ENCODE measurements at regions not wholly inside any gene's neighbourhood (a gene's known extent, or its start where the extent isn't known, plus 50 kb on each side); places are given as distances from the start of the nearest gene placed in this dataset.

- no peak for DNase-seq (ENCODE audit: low read depth)
- H3K4me3 ChIP-seq (ENCODE audit: low read depth, low read length) = no peak overlapping the region
- TF ChIP-seq, protein P1, sequence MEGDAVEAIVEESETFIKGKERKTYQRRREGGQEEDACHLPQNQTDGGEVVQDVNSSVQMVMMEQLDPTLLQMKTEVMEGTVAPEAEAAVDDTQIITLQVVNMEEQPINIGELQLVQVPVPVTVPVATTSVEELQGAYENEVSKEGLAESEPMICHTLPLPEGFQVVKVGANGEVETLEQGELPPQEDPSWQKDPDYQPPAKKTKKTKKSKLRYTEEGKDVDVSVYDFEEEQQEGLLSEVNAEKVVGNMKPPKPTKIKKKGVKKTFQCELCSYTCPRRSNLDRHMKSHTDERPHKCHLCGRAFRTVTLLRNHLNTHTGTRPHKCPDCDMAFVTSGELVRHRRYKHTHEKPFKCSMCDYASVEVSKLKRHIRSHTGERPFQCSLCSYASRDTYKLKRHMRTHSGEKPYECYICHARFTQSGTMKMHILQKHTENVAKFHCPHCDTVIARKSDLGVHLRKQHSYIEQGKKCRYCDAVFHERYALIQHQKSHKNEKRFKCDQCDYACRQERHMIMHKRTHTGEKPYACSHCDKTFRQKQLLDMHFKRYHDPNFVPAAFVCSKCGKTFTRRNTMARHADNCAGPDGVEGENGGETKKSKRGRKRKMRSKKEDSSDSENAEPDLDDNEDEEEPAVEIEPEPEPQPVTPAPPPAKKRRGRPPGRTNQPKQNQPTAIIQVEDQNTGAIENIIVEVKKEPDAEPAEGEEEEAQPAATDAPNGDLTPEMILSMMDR (conservative IDR thresholded peaks at IDR 0.05; ENCODE audit: low read depth, low read length) = no peak
These were observed 113.6 kb downstream of the HDGFL1 start for GRCh38 chr6:22682979-22683378.

DNA sequence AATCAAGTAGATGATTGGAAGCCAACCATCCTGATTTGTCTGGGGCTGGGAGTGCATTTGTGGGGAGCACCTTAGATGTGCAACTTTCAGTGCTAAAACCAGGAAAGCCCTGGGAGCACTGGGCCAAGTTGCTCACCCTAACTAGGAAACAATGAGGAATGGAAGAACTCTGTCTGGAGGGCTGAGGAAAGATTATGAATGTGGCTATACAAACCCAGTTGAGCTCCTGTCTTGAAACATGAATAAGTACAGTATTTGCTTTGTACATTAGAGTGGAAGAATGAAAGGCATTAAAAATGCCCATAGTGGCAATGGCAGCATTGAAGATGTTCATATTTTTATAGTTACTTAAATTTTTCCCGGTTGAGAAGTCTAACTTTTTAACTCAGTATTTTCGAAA is 121.1 kb downstream of the HDGFL1 start:
- TF ChIP-seq, protein P1 (conservative IDR thresholded peaks at IDR 0.05; ENCODE audit: low read depth, low read length) = no peak
- no peak for DNase-seq (ENCODE audit: low read depth)
- H3K4me3 ChIP-seq (ENCODE audit: low read depth, low read length) = no peak overlapping the region

DNA sequence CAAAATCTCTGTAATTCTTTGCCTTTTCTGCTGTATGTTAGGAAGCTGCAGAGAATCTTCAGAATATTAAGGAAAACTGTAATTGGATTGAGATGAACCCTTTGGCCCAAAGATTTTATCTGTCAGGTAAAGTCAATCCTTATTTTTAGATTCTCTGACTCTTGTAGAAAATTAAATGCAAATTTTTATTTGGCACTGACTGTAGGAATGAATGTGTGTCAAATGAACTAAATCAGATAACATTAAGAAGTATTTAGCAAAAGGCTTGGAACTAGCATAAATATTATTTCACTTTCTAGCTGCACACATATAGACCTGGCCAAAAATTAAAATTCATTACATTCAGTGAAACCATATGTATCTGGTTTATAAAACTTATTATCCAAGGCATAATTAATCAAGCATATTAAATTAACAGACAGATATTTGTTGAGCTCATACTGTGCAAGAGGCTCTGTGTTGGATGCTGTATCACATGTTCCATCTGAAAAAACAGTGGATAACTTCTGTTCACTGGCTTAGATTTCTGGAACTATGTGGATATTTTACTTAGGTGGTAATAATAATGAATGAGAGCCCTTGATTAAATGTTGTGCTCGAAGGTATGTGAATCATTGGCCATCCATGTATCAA is 124.8 kb downstream of the HDGFL1 start:
- TF ChIP-seq, protein P1 (conservative IDR thresholded peaks at IDR 0.05; ENCODE audit: low read depth, low read length) = no peak
- no peak overlapping the region for H3K4me3 ChIP-seq (ENCODE audit: low read depth, low read length)
- no peak for DNase-seq (ENCODE audit: low read depth)

DNA sequence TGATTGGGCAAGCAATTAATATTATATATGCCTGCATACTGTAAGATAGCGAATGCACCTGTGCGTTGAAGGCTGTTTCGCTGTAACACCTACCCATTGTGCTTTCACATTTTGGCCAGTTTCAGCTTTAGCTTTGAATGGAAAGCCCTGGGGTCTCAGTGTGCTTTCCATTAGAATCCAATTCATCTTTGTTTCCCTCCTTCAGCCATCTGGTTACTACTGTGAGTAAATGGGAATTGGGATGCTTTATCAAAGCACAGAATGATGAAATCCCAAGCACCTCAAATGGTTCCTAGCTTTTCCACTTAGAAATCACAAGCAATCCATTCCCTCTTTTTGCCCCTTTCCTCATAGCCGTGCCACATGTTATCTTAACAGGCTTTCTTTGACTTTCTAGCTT is 127.1 kb downstream of the HDGFL1 start:
- no peak overlapping the region for H3K4me3 ChIP-seq (ENCODE audit: low read depth, low read length)
- TF ChIP-seq, protein P1 (conservative IDR thresholded peaks at IDR 0.05; ENCODE audit: low read depth, low read length) = no peak
- DNase-seq (ENCODE audit: low read depth) = no peak

GRCh38 chr6:22697306-22697705 is 127.9 kb downstream of the HDGFL1 start:
- TF ChIP-seq, protein P1 (conservative IDR thresholded peaks at IDR 0.05; ENCODE audit: low read depth, low read length) = no peak
- H3K4me3 ChIP-seq (ENCODE audit: low read depth, low read length) = no peak overlapping the region
- no peak for DNase-seq (ENCODE audit: low read depth)

DNA sequence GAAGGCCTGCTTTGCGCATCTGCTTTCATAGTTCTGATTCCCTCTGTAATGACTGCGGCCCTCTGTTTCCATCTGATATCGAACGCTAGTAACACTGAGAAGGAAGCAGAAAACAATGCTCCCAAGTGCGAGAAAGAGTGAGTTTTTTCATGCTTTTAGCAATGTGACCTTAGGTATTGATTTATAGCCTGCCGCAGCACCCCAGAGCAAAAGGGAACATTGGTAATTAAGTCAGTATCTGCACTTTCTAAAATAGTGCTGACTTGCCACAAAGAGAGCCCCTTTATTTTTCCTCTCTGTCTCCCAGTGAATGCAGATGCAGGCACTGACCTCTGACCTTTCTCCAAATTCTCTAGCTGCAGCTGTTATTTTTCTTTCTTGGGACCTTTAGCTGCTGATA is 129.8 kb downstream of the HDGFL1 start:
- no peak overlapping the region for H3K4me3 ChIP-seq (ENCODE audit: low read depth, low read length)
- TF ChIP-seq, protein P1 (conservative IDR thresholded peaks at IDR 0.05; ENCODE audit: low read depth, low read length) = no peak
- no peak for DNase-seq (ENCODE audit: low read depth)

DNA sequence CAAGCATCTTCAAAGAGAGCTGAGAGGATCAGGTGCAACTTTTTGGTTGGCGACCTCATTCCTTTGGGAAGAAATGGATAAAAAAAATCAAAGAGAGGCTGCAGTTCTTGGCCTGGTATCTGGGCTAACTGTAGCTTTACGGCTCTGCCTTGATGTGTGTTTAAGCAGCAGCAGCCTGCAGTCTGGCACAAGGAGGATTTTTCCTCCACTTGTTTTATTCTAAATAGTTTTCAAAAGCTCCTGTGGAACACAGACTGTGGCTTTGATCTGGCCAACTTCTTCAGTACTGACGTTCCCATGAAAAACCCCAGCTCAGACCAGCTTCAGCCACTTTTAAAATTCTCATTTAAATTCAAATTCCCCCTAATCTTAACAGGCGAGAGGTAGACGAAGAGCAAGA is 137.3 kb downstream of the HDGFL1 start:
- DNase-seq (ENCODE audit: low read depth) = no peak
- TF ChIP-seq, protein P1 (conservative IDR thresholded peaks at IDR 0.05; ENCODE audit: low read depth, low read length) = no peak
- H3K4me3 ChIP-seq (ENCODE audit: low read depth, low read length) = no peak overlapping the region
